OCI-LY7 (cell line): ENCODE measurements at regions not wholly inside any gene's neighbourhood (a gene's known extent, or its start where the extent isn't known, plus 50 kb on each side); places are given as distances from the start of the nearest gene placed in this dataset.

Source experiments
- EZH2phosphoT487 ChIP-seq: fragments of 200-600 bp; sonication (generic); IDR thresholded peaks from 2 replicates; pipeline ENCODE4 v1.6.1; 2018; ENCODE audit warnings: low read depth, borderline replicate concordance, mild to moderate bottlenecking, mixed run types, antibody characterized with exemption, low read length, moderate library complexity, mixed read lengths
- TF ChIP-seq, protein P1 (sequence below): fragments of 200-600 bp; sonication (generic); conservative IDR thresholded peaks from 2 replicates; pipeline ENCODE4 v1.5.1; 2014; ENCODE audit warnings: mild to moderate bottlenecking, antibody characterized with exemption, low read length, moderate library complexity, mixed read lengths

GRCh38 chr1:173405834-173406233, 71.3 kb upstream of the PRDX6 start:
- TF ChIP-seq, protein P1, sequence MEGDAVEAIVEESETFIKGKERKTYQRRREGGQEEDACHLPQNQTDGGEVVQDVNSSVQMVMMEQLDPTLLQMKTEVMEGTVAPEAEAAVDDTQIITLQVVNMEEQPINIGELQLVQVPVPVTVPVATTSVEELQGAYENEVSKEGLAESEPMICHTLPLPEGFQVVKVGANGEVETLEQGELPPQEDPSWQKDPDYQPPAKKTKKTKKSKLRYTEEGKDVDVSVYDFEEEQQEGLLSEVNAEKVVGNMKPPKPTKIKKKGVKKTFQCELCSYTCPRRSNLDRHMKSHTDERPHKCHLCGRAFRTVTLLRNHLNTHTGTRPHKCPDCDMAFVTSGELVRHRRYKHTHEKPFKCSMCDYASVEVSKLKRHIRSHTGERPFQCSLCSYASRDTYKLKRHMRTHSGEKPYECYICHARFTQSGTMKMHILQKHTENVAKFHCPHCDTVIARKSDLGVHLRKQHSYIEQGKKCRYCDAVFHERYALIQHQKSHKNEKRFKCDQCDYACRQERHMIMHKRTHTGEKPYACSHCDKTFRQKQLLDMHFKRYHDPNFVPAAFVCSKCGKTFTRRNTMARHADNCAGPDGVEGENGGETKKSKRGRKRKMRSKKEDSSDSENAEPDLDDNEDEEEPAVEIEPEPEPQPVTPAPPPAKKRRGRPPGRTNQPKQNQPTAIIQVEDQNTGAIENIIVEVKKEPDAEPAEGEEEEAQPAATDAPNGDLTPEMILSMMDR = no peak
- TF ChIP-seq EZH2phosphoT487 = no peak
